Progenitor cell of endocrine pancreas (in vitro differentiated cells): ENCODE measurements at regions not wholly inside any gene's neighbourhood (a gene's known extent, or its start where the extent isn't known, plus 50 kb on each side); places are given as distances from the start of the nearest gene placed in this dataset.
"Not testable (repeated sequence)": the region's sequence is repeated elsewhere in the genome, so short reads cannot be mapped to it uniquely, and the experiment has no call there.

Experiments
- DNase-seq: peaks from one replicate; pipeline ENCODE4 v3.0.0; 2021; ENCODE audit warnings: low spot score; ENCODE audit not compliant: unreplicated experiment
- H3K27ac Mint-ChIP-seq: 2 replicates; pipeline ENCODE4 v1.8.0; 2021; ENCODE audit warnings: mild to moderate bottlenecking, moderate library complexity, mixed read lengths
- H3K27me3 Mint-ChIP-seq: 2 replicates; pipeline ENCODE4 v1.8.0; 2021; ENCODE audit warnings: mixed read lengths
- H3K36me3 Mint-ChIP-seq: 2 replicates; pipeline ENCODE4 v1.8.0; 2022; ENCODE audit warnings: mixed read lengths; ENCODE audit not compliant: insufficient read depth
- H3K4me1 Mint-ChIP-seq: 2 replicates; pipeline ENCODE4 v1.8.0; 2021; ENCODE audit warnings: low read depth, mixed read lengths
- H3K4me3 Mint-ChIP-seq: 2 replicates; pipeline ENCODE4 v1.8.0; 2021; ENCODE audit warnings: low read depth, mild to moderate bottlenecking, moderate library complexity, mixed read lengths
- H3K9me3 Mint-ChIP-seq: 2 replicates; pipeline ENCODE4 v1.8.0; 2021; ENCODE audit warnings: low read depth, mixed read lengths
- TF ChIP-seq, protein P1 (sequence below): fragments of 200-600 bp; sonication (generic); IDR thresholded peaks from one replicate; pipeline ENCODE4 v1.5.0; 2021; ENCODE audit warnings: antibody characterized with exemption, mild to moderate bottlenecking; ENCODE audit not compliant: unreplicated experiment

DNA sequence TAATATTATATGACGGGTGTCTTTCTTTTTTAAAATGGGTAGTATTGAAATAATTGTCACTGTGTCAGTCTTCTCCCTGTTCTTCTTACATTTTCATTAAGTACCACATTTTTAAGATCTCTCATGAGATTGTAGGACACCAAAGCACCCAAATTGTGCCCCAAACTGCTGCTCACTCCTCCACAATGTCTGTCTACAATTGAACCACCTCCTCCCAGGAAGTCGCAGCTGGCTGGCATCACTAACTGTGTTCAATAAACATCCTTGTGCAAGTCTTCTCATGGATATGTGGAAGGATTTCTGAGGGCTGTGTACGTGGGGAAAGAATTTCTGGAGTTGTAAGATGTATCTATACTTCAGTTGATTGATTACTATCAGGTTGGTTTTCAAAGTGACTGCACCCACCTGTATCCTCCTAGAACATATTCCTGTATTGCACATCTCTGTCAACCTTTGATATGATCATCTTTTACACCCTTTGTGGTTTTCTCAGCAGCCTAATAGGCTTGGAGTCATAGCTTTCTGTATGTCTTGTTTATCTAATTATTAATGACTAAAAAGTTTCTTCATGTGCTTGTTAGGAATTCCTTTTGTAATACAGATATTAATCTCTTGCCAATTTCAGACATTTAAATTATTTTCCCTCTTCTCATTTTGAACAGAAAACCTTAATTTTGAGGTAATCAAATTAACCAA is 774.9 kb downstream of the RNF144A start:
- DNase-seq: no peak
- Mint-ChIP-seq H3K4me3 (no peak overlapping the region), H3K27me3 (no peaks in the 10 kb centered on the region), H3K36me3 (no peaks in the 10 kb centered on the region), H3K27ac (no peak overlapping the region), H3K4me1 (peaks cover 17% of the 10 kb centered on the region), H3K9me3 (no peaks in the 10 kb centered on the region)
- TF ChIP-seq, protein P1, sequence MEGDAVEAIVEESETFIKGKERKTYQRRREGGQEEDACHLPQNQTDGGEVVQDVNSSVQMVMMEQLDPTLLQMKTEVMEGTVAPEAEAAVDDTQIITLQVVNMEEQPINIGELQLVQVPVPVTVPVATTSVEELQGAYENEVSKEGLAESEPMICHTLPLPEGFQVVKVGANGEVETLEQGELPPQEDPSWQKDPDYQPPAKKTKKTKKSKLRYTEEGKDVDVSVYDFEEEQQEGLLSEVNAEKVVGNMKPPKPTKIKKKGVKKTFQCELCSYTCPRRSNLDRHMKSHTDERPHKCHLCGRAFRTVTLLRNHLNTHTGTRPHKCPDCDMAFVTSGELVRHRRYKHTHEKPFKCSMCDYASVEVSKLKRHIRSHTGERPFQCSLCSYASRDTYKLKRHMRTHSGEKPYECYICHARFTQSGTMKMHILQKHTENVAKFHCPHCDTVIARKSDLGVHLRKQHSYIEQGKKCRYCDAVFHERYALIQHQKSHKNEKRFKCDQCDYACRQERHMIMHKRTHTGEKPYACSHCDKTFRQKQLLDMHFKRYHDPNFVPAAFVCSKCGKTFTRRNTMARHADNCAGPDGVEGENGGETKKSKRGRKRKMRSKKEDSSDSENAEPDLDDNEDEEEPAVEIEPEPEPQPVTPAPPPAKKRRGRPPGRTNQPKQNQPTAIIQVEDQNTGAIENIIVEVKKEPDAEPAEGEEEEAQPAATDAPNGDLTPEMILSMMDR: no peak

DNA sequence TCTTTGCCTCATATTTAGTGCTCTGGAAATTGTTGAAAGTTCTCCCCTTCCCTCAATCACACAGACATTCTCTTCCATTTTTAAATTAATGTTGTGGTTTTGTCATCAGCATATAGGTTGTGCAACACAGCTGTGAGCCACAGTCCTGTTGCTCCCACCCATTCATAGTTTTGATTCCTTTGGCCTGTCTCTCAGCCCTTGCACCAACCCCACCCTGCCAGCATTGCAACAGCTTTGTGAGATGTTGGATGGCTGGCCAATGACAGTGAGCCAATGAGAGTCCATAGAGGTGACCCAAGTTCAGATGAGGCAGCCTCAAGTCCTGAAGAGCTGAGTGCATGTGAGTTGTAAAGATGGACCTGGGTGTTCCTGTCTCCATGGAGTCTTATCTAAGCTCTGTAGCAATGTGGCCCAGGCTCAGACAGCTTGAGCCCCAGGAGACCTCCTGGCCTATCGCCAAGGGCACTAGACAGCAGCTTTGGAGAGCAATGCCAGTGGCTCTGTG is 775.5 kb downstream of the RNF144A start:
- Mint-ChIP-seq H3K27me3 (no peaks in the 10 kb centered on the region), H3K36me3 (no peaks in the 10 kb centered on the region), H3K4me3 (no peak overlapping the region), H3K4me1 (peaks cover 17% of the 10 kb centered on the region), H3K27ac (no peak overlapping the region), H3K9me3 (no peaks in the 10 kb centered on the region)
- no peak for DNase-seq
- TF ChIP-seq, protein P1: no peak

DNA sequence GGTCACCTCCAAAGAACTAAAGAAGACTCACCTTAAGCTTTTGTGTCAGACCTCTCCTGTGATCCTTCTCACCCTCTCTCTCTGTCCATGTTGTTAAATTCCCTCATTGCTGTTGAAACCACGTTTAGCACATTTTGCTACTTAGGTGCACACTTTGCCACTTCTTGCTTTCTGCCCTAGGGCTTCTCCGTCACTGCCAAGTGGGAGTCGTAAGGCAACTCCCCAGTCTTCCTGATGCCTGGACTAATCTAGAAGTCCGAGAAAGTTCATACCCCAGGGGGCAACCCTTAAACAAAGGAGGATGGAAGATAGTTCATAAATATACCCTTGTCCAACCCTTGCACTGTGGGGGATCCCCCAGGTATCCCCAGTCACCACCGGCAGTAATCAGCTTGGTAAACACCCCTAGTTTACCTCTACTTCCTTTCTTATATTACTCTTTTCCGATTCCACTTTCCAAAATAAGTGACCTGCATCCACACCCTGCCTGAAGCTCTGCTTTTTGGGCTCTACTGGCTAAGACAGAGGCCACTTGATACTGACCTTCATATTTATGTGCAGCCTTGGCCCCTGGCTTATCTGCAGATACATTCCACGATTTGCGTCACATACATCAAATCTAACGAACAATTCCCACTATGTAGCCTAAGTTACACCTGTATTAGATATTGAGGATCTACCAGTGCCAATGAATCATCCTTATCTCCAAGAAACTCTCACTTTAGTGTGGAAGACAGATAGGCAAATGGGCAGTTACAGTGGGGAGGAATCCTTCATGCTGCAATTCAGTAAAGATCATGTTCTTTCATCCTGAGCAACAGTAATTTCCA is 776.2 kb downstream of the RNF144A start:
- Mint-ChIP-seq H3K27me3 (no peaks in the 10 kb centered on the region), H3K9me3 (no peaks in the 10 kb centered on the region), H3K4me3 (no peak overlapping the region), H3K27ac (no peak overlapping the region), H3K36me3 (no peaks in the 10 kb centered on the region), H3K4me1 (peaks cover 17% of the 10 kb centered on the region)
- TF ChIP-seq, protein P1: no peak
- DNase-seq: no peak

DNA sequence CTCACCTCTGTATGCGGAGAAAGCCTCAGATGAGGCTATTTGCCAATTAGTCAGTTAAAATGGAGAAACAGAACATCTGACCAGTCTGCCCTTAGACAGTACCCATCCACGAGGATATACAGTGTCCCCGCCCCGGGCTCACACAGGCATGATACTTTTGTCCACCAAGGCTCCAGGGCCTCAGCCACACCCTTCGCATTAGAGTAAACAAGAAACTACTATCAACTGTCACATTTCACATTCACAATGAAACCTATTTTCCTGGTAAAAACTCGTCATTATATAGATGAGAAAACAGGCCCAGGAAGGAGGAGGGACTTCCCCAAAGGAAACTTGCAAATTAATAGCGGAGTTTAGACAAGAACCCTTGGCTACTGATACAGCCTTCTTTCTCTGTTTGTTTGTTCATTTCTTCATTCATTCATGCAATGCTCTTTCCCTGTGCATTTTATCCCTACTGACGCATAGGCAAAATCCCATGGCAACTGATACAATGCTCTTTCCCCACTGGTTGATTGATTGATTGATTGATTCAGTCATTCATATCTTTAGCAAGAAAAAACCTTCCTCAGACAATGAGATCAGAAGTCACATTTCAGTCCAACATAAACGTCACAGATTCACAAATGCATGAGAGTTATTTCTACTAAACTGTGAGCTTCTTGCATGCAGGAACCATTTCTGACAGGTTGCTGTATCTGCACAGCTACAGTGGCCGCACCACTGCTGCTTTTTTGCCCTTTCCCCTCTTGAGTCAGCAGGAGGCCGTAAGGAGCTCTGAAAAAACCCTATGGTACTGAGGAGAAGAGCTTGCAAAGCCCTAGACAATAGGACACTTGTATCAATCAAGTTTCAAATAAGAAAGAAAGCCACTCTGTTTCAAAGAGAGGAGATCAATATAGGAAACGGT is 777.1 kb downstream of the RNF144A start:
- H3K36me3 Mint-ChIP-seq: no peaks in the 10 kb centered on the region
- no peak overlapping the region for H3K27ac Mint-ChIP-seq
- no peak for DNase-seq
- H3K4me3 Mint-ChIP-seq: no peak overlapping the region
- TF ChIP-seq, protein P1: no peak
- peaks cover 17% of the 10 kb centered on the region for H3K4me1 Mint-ChIP-seq
- no peaks in the 10 kb centered on the region for H3K27me3 Mint-ChIP-seq
- no peaks in the 10 kb centered on the region for H3K9me3 Mint-ChIP-seq

DNA sequence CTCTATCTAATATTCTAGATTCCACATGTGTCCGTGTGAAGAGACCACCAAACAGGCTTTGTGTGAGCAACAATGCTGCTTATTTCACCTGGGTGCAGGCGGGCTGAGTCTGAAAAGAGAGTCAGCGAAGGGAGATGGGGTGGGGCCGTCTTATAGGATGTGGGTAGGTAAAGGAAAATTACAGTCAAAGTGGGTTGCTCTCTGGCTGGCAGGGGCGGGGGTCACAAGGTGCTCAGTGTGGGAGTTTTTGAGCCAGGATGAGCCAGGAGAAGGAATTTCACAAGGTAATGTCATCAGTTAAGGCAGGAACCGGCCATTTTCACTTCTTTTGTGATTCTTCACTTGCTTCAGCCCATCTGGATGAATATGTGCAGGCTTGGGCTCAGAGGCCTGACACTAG is 779.3 kb downstream of the RNF144A start:
- H3K4me1 Mint-ChIP-seq: peaks cover 17% of the 10 kb centered on the region

More for the DNA sequence above, 779.3 kb downstream of the RNF144A start:
- not testable (repeated sequence) for H3K9me3 Mint-ChIP-seq, H3K27me3 Mint-ChIP-seq, H3K4me3 Mint-ChIP-seq, DNase-seq, H3K27ac Mint-ChIP-seq, H3K36me3 Mint-ChIP-seq
